ENCODE measurements at regions not wholly inside any gene's neighbourhood (a gene's known extent, or its start where the extent isn't known, plus 50 kb on each side); places are given as distances from the start of the nearest gene placed in this dataset.

DNA sequence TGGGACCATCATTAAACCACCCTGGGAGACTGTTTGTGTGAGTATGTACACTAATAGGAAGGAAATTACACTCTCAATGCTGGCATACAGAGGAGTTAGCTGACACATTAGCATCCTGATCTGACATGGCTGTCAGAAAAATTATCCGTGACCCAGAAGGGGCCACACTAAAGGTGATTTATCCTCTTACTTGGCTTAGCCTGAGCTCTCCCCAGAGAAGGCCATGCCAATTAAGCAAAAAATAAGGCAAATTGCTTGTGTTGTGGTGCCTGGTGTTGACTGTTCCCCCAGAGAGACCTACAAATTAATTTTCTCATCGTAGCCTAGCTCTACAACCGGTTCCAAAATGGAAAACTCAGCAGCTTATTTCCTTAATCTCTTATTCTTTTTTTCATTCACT, 992.3 kb downstream of the KCNMA1 start:
- Histone ChIP-seq H3K9ac (ENCODE audit: low read depth in 1 of 2, low read length in 2 of 2) (no peak overlapping the region), H3K9me3 (ENCODE audit: control insufficient read depth in 4 of 4, low read length in 3 of 4) (no peaks in the 10 kb centered on the region), H3K36me3 (ENCODE audit: control insufficient read depth in 4 of 4, insufficient read depth in 3 of 4, low read depth in 1 of 4, low read length in 3 of 4) (no peaks in the 10 kb centered on the region), H3K27me3 (ENCODE audit: control insufficient read depth in 4 of 4, insufficient read depth in 4 of 4, low read length in 3 of 4) (no peaks in the 10 kb centered on the region), H3K4me1 (ENCODE audit: control insufficient read depth in 4 of 4, insufficient read depth in 4 of 4, low read length in 3 of 4) (no peaks in the 10 kb centered on the region), H3K27ac (ENCODE audit: low read depth in 1 of 2, low read length in 2 of 2) (no peak overlapping the region), H3K4me3 (ENCODE audit: low read depth in 1 of 3, low read length in 3 of 3) (no peak overlapping the region)
- no peak for DNase-seq (ENCODE audit: low spot score)
- WGBS: 89% methylated on average over 3 of the region's 3 CpGs
- no peak for TF ChIP-seq NR2F2 (IDR thresholded peaks at IDR 0.05)
- no peak for TF ChIP-seq RAD21 (IDR thresholded peaks at IDR 0.05)
- no peak for TF ChIP-seq HNF4A (conservative IDR thresholded peaks at IDR 0.05)
- TF ChIP-seq SP1 (IDR thresholded peaks at IDR 0.05): no peak
- no peak for TF ChIP-seq GABPA (IDR thresholded peaks at IDR 0.05 in 1 of 2, conservative IDR thresholded peaks at IDR 0.05 in 1 of 2)
- TF ChIP-seq FOXA1 (IDR thresholded peaks at IDR 0.05): no peak
- TF ChIP-seq, protein P1, sequence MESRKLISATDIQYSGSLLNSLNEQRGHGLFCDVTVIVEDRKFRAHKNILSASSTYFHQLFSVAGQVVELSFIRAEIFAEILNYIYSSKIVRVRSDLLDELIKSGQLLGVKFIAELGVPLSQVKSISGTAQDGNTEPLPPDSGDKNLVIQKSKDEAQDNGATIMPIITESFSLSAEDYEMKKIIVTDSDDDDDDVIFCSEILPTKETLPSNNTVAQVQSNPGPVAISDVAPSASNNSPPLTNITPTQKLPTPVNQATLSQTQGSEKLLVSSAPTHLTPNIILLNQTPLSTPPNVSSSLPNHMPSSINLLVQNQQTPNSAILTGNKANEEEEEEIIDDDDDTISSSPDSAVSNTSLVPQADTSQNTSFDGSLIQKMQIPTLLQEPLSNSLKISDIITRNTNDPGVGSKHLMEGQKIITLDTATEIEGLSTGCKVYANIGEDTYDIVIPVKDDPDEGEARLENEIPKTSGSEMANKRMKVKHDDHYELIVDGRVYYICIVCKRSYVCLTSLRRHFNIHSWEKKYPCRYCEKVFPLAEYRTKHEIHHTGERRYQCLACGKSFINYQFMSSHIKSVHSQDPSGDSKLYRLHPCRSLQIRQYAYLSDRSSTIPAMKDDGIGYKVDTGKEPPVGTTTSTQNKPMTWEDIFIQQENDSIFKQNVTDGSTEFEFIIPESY (IDR thresholded peaks at IDR 0.05): no peak
- TF ChIP-seq TAF1 (conservative IDR thresholded peaks at IDR 0.05): no peak
- TF ChIP-seq, protein P2, sequence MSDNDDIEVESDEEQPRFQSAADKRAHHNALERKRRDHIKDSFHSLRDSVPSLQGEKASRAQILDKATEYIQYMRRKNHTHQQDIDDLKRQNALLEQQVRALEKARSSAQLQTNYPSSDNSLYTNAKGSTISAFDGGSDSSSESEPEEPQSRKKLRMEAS (IDR thresholded peaks at IDR 0.05): no peak
- TF ChIP-seq JUND (IDR thresholded peaks at IDR 0.05): no peak
- TF ChIP-seq YY1 (IDR thresholded peaks at IDR 0.05): no peak
- TF ChIP-seq HNF4G (IDR thresholded peaks at IDR 0.05): no peak
- no peak for TF ChIP-seq EGR1 (IDR thresholded peaks at IDR 0.05; ENCODE audit: low read depth in 2 of 2)
- TF ChIP-seq RXRA (IDR thresholded peaks at IDR 0.05): no peak
- TF ChIP-seq FOXA2 (IDR thresholded peaks at IDR 0.05): no peak
- TF ChIP-seq, protein P3, sequence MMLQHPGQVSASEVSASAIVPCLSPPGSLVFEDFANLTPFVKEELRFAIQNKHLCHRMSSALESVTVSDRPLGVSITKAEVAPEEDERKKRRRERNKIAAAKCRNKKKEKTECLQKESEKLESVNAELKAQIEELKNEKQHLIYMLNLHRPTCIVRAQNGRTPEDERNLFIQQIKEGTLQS (IDR thresholded peaks at IDR 0.05): no peak
- TF ChIP-seq, protein P4, sequence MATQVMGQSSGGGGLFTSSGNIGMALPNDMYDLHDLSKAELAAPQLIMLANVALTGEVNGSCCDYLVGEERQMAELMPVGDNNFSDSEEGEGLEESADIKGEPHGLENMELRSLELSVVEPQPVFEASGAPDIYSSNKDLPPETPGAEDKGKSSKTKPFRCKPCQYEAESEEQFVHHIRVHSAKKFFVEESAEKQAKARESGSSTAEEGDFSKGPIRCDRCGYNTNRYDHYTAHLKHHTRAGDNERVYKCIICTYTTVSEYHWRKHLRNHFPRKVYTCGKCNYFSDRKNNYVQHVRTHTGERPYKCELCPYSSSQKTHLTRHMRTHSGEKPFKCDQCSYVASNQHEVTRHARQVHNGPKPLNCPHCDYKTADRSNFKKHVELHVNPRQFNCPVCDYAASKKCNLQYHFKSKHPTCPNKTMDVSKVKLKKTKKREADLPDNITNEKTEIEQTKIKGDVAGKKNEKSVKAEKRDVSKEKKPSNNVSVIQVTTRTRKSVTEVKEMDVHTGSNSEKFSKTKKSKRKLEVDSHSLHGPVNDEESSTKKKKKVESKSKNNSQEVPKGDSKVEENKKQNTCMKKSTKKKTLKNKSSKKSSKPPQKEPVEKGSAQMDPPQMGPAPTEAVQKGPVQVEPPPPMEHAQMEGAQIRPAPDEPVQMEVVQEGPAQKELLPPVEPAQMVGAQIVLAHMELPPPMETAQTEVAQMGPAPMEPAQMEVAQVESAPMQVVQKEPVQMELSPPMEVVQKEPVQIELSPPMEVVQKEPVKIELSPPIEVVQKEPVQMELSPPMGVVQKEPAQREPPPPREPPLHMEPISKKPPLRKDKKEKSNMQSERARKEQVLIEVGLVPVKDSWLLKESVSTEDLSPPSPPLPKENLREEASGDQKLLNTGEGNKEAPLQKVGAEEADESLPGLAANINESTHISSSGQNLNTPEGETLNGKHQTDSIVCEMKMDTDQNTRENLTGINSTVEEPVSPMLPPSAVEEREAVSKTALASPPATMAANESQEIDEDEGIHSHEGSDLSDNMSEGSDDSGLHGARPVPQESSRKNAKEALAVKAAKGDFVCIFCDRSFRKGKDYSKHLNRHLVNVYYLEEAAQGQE (IDR thresholded peaks at IDR 0.05): no peak
- TF ChIP-seq, protein P5, sequence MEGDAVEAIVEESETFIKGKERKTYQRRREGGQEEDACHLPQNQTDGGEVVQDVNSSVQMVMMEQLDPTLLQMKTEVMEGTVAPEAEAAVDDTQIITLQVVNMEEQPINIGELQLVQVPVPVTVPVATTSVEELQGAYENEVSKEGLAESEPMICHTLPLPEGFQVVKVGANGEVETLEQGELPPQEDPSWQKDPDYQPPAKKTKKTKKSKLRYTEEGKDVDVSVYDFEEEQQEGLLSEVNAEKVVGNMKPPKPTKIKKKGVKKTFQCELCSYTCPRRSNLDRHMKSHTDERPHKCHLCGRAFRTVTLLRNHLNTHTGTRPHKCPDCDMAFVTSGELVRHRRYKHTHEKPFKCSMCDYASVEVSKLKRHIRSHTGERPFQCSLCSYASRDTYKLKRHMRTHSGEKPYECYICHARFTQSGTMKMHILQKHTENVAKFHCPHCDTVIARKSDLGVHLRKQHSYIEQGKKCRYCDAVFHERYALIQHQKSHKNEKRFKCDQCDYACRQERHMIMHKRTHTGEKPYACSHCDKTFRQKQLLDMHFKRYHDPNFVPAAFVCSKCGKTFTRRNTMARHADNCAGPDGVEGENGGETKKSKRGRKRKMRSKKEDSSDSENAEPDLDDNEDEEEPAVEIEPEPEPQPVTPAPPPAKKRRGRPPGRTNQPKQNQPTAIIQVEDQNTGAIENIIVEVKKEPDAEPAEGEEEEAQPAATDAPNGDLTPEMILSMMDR (IDR thresholded peaks at IDR 0.05; ENCODE audit: low read depth, low read length, missing input control): no peak
